Fibroblast of the aortic adventitia (primary cell): ENCODE measurements at regions not wholly inside any gene's neighbourhood (a gene's known extent, or its start where the extent isn't known, plus 50 kb on each side); places are given as distances from the start of the nearest gene placed in this dataset.

Experiments used
- DNase-seq: peaks from one replicate; pipeline ENCODE4 v3.0.0-alpha.2; 2010; ENCODE audit warnings: low read depth
- H3K4me3 ChIP-seq: 2 replicates; pipeline ENCODE4 v1.5.1; 2011; ENCODE audit warnings: low read depth, mild to moderate bottlenecking, control low read depth, low read length, moderate library complexity
- TF ChIP-seq, protein P1 (sequence below): IDR thresholded peaks from 2 replicates; pipeline ENCODE4 v1.5.1; 2011; ENCODE audit warnings: mild to moderate bottlenecking, low read length, control low read depth, inconsistent platforms; ENCODE audit not compliant: insufficient read depth

DNA sequence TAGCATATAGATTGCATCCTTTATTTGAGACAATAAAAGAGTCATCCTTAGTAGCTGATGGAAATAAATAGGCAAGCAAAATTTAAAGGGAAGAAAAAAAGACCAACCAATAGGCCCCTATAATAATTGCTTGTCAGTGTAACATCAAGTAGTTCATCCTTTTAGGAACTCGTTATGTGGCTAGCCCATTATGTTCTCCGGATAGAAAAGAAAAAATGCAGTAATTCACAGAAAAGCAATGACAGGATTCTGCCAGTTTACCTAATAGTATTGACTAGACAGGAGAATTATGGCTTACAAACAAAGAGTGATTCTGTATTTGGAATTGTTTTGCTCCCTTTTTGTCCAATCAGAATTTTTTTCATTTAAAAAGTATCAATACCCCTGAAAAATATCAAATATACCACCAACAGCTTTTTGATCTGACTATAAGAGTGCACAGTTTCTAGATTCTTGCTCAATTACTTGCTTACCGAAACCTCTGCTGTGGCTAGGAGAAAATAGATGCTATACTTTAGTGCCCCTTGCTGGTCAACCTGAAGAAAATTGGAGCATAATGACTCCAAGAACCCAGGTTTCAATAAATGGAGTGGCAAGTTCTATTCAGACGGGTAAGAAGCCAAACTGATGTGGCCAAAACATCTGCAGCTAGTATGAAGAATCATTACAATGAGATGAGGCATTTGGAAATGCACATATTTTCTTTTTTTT, 91.5 kb upstream of the SASH1 start:
- peak; percentile 87 for DNase-seq
- no peak overlapping the region for H3K4me3 ChIP-seq
- TF ChIP-seq, protein P1, sequence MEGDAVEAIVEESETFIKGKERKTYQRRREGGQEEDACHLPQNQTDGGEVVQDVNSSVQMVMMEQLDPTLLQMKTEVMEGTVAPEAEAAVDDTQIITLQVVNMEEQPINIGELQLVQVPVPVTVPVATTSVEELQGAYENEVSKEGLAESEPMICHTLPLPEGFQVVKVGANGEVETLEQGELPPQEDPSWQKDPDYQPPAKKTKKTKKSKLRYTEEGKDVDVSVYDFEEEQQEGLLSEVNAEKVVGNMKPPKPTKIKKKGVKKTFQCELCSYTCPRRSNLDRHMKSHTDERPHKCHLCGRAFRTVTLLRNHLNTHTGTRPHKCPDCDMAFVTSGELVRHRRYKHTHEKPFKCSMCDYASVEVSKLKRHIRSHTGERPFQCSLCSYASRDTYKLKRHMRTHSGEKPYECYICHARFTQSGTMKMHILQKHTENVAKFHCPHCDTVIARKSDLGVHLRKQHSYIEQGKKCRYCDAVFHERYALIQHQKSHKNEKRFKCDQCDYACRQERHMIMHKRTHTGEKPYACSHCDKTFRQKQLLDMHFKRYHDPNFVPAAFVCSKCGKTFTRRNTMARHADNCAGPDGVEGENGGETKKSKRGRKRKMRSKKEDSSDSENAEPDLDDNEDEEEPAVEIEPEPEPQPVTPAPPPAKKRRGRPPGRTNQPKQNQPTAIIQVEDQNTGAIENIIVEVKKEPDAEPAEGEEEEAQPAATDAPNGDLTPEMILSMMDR: peak; percentile 61

DNA sequence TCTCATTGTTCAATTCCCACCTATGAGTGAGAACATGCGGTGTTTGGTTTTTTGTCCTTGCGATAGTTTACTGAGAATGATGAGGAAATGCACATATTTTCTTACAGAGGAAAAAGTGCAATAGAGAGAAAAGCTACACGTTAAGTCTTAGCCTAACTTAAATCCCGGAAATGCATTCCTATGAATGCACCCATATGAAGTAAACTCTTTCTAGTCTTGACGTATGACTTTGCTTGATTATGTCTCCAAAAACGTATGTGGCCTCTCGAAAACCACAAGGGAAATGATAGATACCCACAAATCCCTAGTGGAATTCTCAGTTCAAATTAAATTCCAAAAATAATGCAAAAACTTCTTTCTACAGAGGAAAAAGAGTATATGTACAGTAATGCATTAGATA, 90.7 kb upstream of the SASH1 start:
- no peak for DNase-seq
- no peak overlapping the region for H3K4me3 ChIP-seq
- TF ChIP-seq, protein P1: no peak

DNA sequence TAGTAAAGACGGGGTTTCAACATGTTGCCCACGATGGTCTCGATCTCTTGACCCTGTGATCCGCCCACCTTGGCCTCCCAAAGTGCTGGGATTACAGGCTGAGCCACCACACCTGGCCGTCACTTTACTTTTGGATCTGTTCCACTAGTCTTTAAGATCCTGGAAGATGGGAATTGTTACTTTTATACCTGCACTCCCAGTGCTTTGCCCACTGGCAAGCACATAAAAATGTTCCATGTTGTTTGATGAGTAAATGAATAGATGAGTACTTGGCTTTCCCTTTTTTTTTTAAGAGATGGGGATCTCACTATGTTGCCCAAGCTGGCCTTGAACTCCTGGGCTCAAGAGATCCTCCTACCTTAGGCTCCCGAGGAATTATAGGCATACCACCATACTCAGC, 84.8 kb upstream of the SASH1 start:
- no peak overlapping the region for H3K4me3 ChIP-seq
- TF ChIP-seq, protein P1: no peak
- DNase-seq: no peak

DNA sequence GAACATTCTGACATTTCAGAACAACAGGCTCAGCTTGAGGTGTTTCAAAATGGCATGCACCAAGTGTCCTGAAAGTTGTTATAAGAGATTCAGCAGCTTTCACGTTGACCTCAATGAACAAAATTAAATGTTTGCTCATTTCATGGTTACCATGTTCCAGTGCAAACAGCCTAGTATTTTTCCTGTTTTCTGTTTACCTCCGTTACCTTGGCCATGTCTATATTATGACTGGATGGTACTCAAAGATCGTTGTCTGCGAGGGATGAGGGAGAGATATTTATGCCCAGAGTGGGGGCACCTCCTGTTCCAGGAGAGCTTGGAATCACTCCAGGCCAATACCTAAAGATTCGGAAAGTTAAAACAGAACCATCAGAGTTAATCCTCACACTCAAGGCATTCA, 83.8 kb upstream of the SASH1 start:
- no peak overlapping the region for H3K4me3 ChIP-seq
- TF ChIP-seq, protein P1: no peak
- no peak for DNase-seq

DNA sequence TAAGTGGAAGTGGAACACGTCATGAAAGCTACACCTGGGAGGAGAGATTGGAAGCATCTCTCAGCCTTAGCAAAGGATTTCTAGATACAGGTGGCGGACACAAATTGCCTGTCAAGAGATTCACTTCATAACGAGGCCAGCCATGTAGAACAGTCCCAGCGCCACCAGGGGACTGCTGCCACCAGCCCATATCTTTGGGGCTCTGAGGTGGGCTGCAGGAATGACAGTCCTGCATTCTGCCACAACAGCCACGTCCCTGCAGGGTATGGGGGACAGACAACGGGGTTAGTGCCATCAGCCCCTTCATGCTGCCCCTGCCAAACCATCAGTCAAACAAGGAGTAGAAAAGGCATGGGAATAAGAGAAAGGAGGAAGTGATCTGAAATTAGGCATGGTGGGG, 81.2 kb upstream of the SASH1 start:
- no peak overlapping the region for H3K4me3 ChIP-seq
- TF ChIP-seq, protein P1: no peak
- DNase-seq: no peak

DNA sequence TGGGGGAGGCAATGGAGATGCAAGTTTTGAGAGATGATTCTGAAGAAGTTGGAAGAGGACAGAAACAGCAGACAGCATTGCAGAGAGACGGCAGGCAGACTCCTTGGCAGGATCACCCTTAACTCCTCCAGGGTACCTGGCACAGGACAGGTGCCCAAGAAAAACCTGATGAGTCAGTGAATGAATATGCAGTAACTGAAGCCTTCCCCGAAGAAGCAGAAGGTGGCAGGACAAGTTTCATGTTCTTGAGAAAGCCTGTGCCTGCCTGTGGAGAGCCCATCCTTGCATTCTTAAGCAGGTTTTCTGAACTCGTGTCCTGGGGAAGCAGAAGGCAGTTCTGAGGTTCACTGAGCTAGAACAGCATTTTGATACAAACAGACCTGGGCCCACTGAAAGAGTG, 79.6 kb upstream of the SASH1 start:
- no peak overlapping the region for H3K4me3 ChIP-seq
- DNase-seq: no peak
- TF ChIP-seq, protein P1: no peak

DNA sequence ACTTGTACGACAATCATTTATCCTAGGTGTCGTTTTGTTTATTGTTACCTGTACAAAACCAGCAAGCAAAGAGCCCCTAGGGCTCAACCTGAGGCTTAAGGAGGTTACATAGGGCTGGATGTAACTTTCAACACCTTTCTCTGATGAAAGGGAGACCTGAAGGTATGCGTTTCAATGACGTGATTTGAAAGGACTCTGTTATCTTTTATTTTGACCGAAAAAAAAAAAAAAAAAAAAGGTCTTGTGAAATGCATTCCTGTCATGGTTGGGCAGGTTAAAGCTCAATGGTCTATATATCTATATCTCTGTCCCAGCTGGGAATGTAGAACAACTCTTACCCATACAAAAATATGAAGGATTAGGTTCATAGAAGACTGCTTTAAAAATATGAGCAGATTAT, 78.7 kb upstream of the SASH1 start:
- no peak overlapping the region for H3K4me3 ChIP-seq
- TF ChIP-seq, protein P1: no peak
- DNase-seq: no peak
